LHCN-M2 (cell line): ENCODE measurements at regions not wholly inside any gene's neighbourhood (a gene's known extent, or its start where the extent isn't known, plus 50 kb on each side); places are given as distances from the start of the nearest gene placed in this dataset.
"Not testable (repeated sequence)": the region's sequence is repeated elsewhere in the genome, so short reads cannot be mapped to it uniquely, and the experiment has no call there.

Experiments used
- DNase-seq: peaks from one replicate; pipeline ENCODE4 v3.0.0-alpha.2; 2012; ENCODE audit warnings: low read depth

GRCh38 chr16:77488652-77489051 is 53.8 kb upstream of the ADAMTS18 start:
- no peak for DNase-seq

GRCh38 chr16:77491091-77491490 is 56.3 kb upstream of the ADAMTS18 start:
- no peak for DNase-seq

- peak; percentile 3 for DNase-seq
Measured at GRCh38 chr16:77496934-77497333, 62.1 kb upstream of the ADAMTS18 start.

- peak; percentile 36 for DNase-seq
Measured at GRCh38 chr16:77499373-77500285, 64.8 kb upstream of the ADAMTS18 start.

- DNase-seq: no peak
Measured at GRCh38 chr16:77500286-77500598, 65.4 kb upstream of the ADAMTS18 start.

- DNase-seq: no peak
Measured at GRCh38 chr16:77500934-77501664, 66.3 kb upstream of the ADAMTS18 start.

GRCh38 chr16:77502448-77502847 is 67.6 kb upstream of the ADAMTS18 start:
- no peak for DNase-seq

- DNase-seq: not testable (repeated sequence)
Measured at GRCh38 chr16:77506492-77506891, 71.7 kb upstream of the ADAMTS18 start.

GRCh38 chr16:77509051-77509450 is 74.2 kb upstream of the ADAMTS18 start:
- DNase-seq: no peak

- DNase-seq: no peak
Measured at GRCh38 chr16:77509796-77510195, 75.0 kb upstream of the ADAMTS18 start.

- no peak for DNase-seq
Measured at GRCh38 chr16:77511053-77511452, 76.2 kb upstream of the ADAMTS18 start.

GRCh38 chr16:77514500-77515220 is 79.8 kb upstream of the ADAMTS18 start:
- DNase-seq: no peak

- not testable (repeated sequence) for DNase-seq
Measured at GRCh38 chr16:77525226-77525625, 90.4 kb upstream of the ADAMTS18 start.

- DNase-seq: peak; percentile 92
Measured at GRCh38 chr16:77531752-77532151, 96.9 kb upstream of the ADAMTS18 start.

GRCh38 chr16:77536809-77537208 is 102.0 kb upstream of the ADAMTS18 start:
- no peak for DNase-seq

GRCh38 chr16:77539421-77540034 is 104.7 kb upstream of the ADAMTS18 start:
- no peak for DNase-seq

- DNase-seq: peak; percentile 82
Measured at GRCh38 chr16:77540646-77541045, 105.8 kb upstream of the ADAMTS18 start.

- DNase-seq: no peak
Measured at GRCh38 chr16:77541165-77541564, 106.3 kb upstream of the ADAMTS18 start.

- no peak for DNase-seq
Measured at GRCh38 chr16:77548151-77548550, 113.3 kb upstream of the ADAMTS18 start.

- DNase-seq: no peak
Measured at GRCh38 chr16:77548766-77549165, 113.9 kb upstream of the ADAMTS18 start.

- no peak for DNase-seq
Measured at GRCh38 chr16:77549876-77550275, 115.0 kb upstream of the ADAMTS18 start.

- DNase-seq: no peak
Measured at GRCh38 chr16:77551357-77551756, 116.5 kb upstream of the ADAMTS18 start.
